Type B pancreatic cell (in vitro differentiated cells): ENCODE measurements at regions not wholly inside any gene's neighbourhood (a gene's known extent, or its start where the extent isn't known, plus 50 kb on each side); places are given as distances from the start of the nearest gene placed in this dataset.

ENCODE experiments used
- DNase-seq: peaks from one replicate; pipeline ENCODE4 v3.0.0; 2021; ENCODE audit warnings: mixed read lengths; ENCODE audit not compliant: unreplicated experiment; ENCODE audit errors: extremely low spot score
- H3K27ac Mint-ChIP-seq: 2 replicates; pipeline ENCODE4 v1.8.0; 2021; ENCODE audit warnings: mild to moderate bottlenecking, mixed read lengths
- H3K27me3 Mint-ChIP-seq: 2 replicates; pipeline ENCODE4 v1.8.0; 2021; ENCODE audit warnings: mixed read lengths
- H3K36me3 Mint-ChIP-seq: 2 replicates; pipeline ENCODE4 v1.8.0; 2021; ENCODE audit warnings: mixed read lengths
- H3K4me1 Mint-ChIP-seq: one replicate; pipeline ENCODE4 v1.8.0; 2021; ENCODE audit warnings: mixed read lengths; ENCODE audit not compliant: unreplicated experiment
- H3K4me3 Mint-ChIP-seq: 2 replicates; pipeline ENCODE4 v1.8.0; 2021; ENCODE audit warnings: mild to moderate bottlenecking, mixed read lengths
- H3K9me3 Mint-ChIP-seq: 2 replicates; pipeline ENCODE4 v1.8.0; 2021; ENCODE audit warnings: mixed read lengths
- CTCF ChIP-seq: fragments of 200-600 bp; sonication (generic); conservative IDR thresholded peaks from 2 replicates; pipeline ENCODE4 v1.5.0; 2021; ENCODE audit warnings: antibody characterized with exemption, mild to moderate bottlenecking

GRCh38 chr4:79798047-79798446 lies 275.0 kb downstream of the ANTXR2 start:
- TF ChIP-seq CTCF: no peak
- H3K36me3 Mint-ChIP-seq: no peaks in the 10 kb centered on the region
- no peak for DNase-seq
- no peak overlapping the region for H3K27ac Mint-ChIP-seq
- no peaks in the 10 kb centered on the region for H3K9me3 Mint-ChIP-seq
- no peak overlapping the region for H3K4me3 Mint-ChIP-seq
- no peaks in the 10 kb centered on the region for H3K27me3 Mint-ChIP-seq
- H3K4me1 Mint-ChIP-seq: no peaks in the 10 kb centered on the region

- no peak for TF ChIP-seq CTCF
- no peak overlapping the region for H3K4me3 Mint-ChIP-seq
- H3K27me3 Mint-ChIP-seq: no peaks in the 10 kb centered on the region
- no peaks in the 10 kb centered on the region for H3K9me3 Mint-ChIP-seq
- H3K36me3 Mint-ChIP-seq: no peaks in the 10 kb centered on the region
- H3K27ac Mint-ChIP-seq: no peak overlapping the region
- H3K4me1 Mint-ChIP-seq: no peaks in the 10 kb centered on the region
- no peak for DNase-seq
These were observed 276.1 kb downstream of the ANTXR2 start for GRCh38 chr4:79796948-79797347.

GRCh38 chr4:79788884-79789283 lies 284.1 kb downstream of the ANTXR2 start:
- peaks cover 5% of the 10 kb centered on the region for H3K9me3 Mint-ChIP-seq

GRCh38 chr4:79780129-79780528 lies 292.9 kb downstream of the ANTXR2 start:
- Mint-ChIP-seq H3K27ac (no peak overlapping the region), H3K36me3 (no peaks in the 10 kb centered on the region), H3K9me3 (peaks cover 12% of the 10 kb centered on the region), H3K4me3 (no peak overlapping the region), H3K4me1 (no peaks in the 10 kb centered on the region), H3K27me3 (no peaks in the 10 kb centered on the region)
- no peak for DNase-seq
- no peak for TF ChIP-seq CTCF

More at GRCh38 chr4:79788884-79789283, 284.1 kb downstream of the ANTXR2 start:
- TF ChIP-seq CTCF: no peak
- Mint-ChIP-seq H3K27ac (no peak overlapping the region), H3K4me1 (no peaks in the 10 kb centered on the region), H3K36me3 (no peaks in the 10 kb centered on the region), H3K27me3 (no peaks in the 10 kb centered on the region), H3K4me3 (no peak overlapping the region)
- no peak for DNase-seq

GRCh38 chr4:79772510-79772909 lies 300.5 kb downstream of the ANTXR2 start:
- H3K4me1 Mint-ChIP-seq: no peaks in the 10 kb centered on the region
- no peak overlapping the region for H3K4me3 Mint-ChIP-seq
- no peaks in the 10 kb centered on the region for H3K27me3 Mint-ChIP-seq
- no peak overlapping the region for H3K27ac Mint-ChIP-seq
- TF ChIP-seq CTCF: no peak
- no peaks in the 10 kb centered on the region for H3K36me3 Mint-ChIP-seq
- DNase-seq: no peak
- H3K9me3 Mint-ChIP-seq: peaks cover 33% of the 10 kb centered on the region

GRCh38 chr4:79764120-79764519 lies 308.9 kb downstream of the ANTXR2 start:
- H3K4me3 Mint-ChIP-seq: no peak overlapping the region
- no peak for DNase-seq
- peaks cover 6% of the 10 kb centered on the region for H3K9me3 Mint-ChIP-seq
- no peak overlapping the region for H3K27ac Mint-ChIP-seq
- no peaks in the 10 kb centered on the region for H3K36me3 Mint-ChIP-seq
- no peaks in the 10 kb centered on the region for H3K27me3 Mint-ChIP-seq
- TF ChIP-seq CTCF: no peak
- H3K4me1 Mint-ChIP-seq: no peaks in the 10 kb centered on the region
